Neural cell (in vitro differentiated cells): ENCODE measurements at regions not wholly inside any gene's neighbourhood (a gene's known extent, or its start where the extent isn't known, plus 50 kb on each side); places are given as distances from the start of the nearest gene placed in this dataset.
"Not testable (repeated sequence)": the region's sequence is repeated elsewhere in the genome, so short reads cannot be mapped to it uniquely, and the experiment has no call there.

Source experiments
- H2AFZ ChIP-seq: fragments of 200-600, 300-800 bp; sonication (generic), shearing (Covaris generic); 2 replicates; pipeline ENCODE4 v1.6.0; 2014; ENCODE audit warnings: low read depth, mild to moderate bottlenecking, antibody characterized with exemption, low read length, moderate library complexity
- H3F3A ChIP-seq: fragments of 200-600 bp; shearing (Covaris generic); 2 replicates; pipeline ENCODE4 v1.6.1; 2016; ENCODE audit warnings: mild to moderate bottlenecking, moderate library complexity, mixed read lengths, antibody characterized with exemption, low read length; ENCODE audit not compliant: insufficient read depth, poor library complexity, severe bottlenecking
- H3K27ac ChIP-seq: fragments of 200-600, 300-800 bp; sonication (generic), shearing (Covaris generic); 2 replicates; pipeline ENCODE4 v1.5.1; 2014; ENCODE audit warnings: mild to moderate bottlenecking, low read length, moderate library complexity
- H3K27me3 ChIP-seq: fragments of 300-800, 200-600 bp; sonication (generic), shearing (Covaris generic); 2 replicates; pipeline ENCODE4 v1.6.0; 2014; ENCODE audit warnings: mild to moderate bottlenecking, low read depth, low read length, moderate library complexity; ENCODE audit not compliant: insufficient read depth
- H3K36me3 ChIP-seq: fragments of 300-800, 200-600 bp; sonication (generic), shearing (Covaris generic); 2 replicates; pipeline ENCODE4 v1.5.1; 2014; ENCODE audit warnings: mild to moderate bottlenecking, antibody characterized with exemption, low read length, moderate library complexity; ENCODE audit not compliant: insufficient read depth
- H3K4me2 ChIP-seq: fragments of 300-800, 200-600 bp; sonication (generic), shearing (Covaris generic); 2 replicates; pipeline ENCODE4 v1.6.0; 2014; ENCODE audit warnings: mild to moderate bottlenecking, low read length
- H3K4me3 ChIP-seq: fragments of 300-800, 200-600 bp; sonication (generic), shearing (Covaris generic); 2 replicates; pipeline ENCODE4 v1.5.1; 2014; ENCODE audit warnings: mild to moderate bottlenecking, low read length, moderate library complexity
- H3K79me2 ChIP-seq: fragments of 200-600 bp; shearing (Covaris generic); replicated peaks from 2 replicates; pipeline ENCODE4 v1.6.0; 2014; ENCODE audit warnings: mild to moderate bottlenecking, low read length, moderate library complexity; ENCODE audit not compliant: insufficient read depth
- H3K9ac ChIP-seq: fragments of 300-800, 200-600 bp; sonication (generic), shearing (Covaris generic); 2 replicates; pipeline ENCODE4 v1.6.1; 2016; ENCODE audit warnings: mild to moderate bottlenecking, low read length, mixed read lengths
- H3K9me2 ChIP-seq: fragments of 200-600 bp; shearing (Covaris generic); 2 replicates; pipeline ENCODE4 v1.6.1; 2016; ENCODE audit warnings: mild to moderate bottlenecking, low read length, mixed read lengths; ENCODE audit not compliant: insufficient read depth
- H3K9me3 ChIP-seq: fragments of 200-600, 300-800 bp; sonication (generic), shearing (Covaris generic); 2 replicates; pipeline ENCODE4 v1.6.1; 2016; ENCODE audit warnings: mild to moderate bottlenecking, mixed run types, low read length, moderate library complexity, mixed read lengths
- H4K20me1 ChIP-seq: fragments of 200-600 bp; shearing (Covaris generic); 2 replicates; pipeline ENCODE4 v1.6.1; 2016; ENCODE audit warnings: mild to moderate bottlenecking, mixed run types; ENCODE audit not compliant: insufficient read depth
- EZH2 ChIP-seq: fragments of 200-600, 300-800 bp; shearing (Covaris generic), sonication (generic); IDR thresholded peaks from 2 replicates; pipeline ENCODE4 v1.6.1; 2014; ENCODE audit warnings: antibody characterized with exemption, low read length, borderline replicate concordance, mild to moderate bottlenecking; ENCODE audit not compliant: insufficient read depth, poor library complexity, severe bottlenecking
- MXI1 ChIP-seq: fragments of 450-650 bp; conservative IDR thresholded peaks from 2 replicates; pipeline ENCODE4 v1.6.1; 2014; ENCODE audit warnings: antibody characterized with exemption, mild to moderate bottlenecking; ENCODE audit not compliant: poor library complexity, severe bottlenecking
- RAD21 ChIP-seq: fragments of 450-650 bp; conservative IDR thresholded peaks from 2 replicates; pipeline ENCODE4 v1.6.1; 2014; ENCODE audit warnings: antibody characterized with exemption, mild to moderate bottlenecking, moderate library complexity
- SMC3 ChIP-seq: fragments of 450-650 bp; conservative IDR thresholded peaks from 2 replicates; pipeline ENCODE4 v1.6.1; 2014; ENCODE audit warnings: antibody characterized with exemption, mild to moderate bottlenecking, moderate library complexity; ENCODE audit not compliant: poor library complexity
- TAF1 ChIP-seq: IDR thresholded peaks from 2 replicates; pipeline ENCODE4 v1.6.1; 2012; ENCODE audit warnings: low read depth
- TF ChIP-seq, protein P1 (sequence below): fragments of 450-650 bp; IDR thresholded peaks from 2 replicates; pipeline ENCODE4 v1.5.1; 2014; ENCODE audit warnings: antibody characterized with exemption, mild to moderate bottlenecking, moderate library complexity; ENCODE audit not compliant: poor library complexity, severe bottlenecking

DNA sequence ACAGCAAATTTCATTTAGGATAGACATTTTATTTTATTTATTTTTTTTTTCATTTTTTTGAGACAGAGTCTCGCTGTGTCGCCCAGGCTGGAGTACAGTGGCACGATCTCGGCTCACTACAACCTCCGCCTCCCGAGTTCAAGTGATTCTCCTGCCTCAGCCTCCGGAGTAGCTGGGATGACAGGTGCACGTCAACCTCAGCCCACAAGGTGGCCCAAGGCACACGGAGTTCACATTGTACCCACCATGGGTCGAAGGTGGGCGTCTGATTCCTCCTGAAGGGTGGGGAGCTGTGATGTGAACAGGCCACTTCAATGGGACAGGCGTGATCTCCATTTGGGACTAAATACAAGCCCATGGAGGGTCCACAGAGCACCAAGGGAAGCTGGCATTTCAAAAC, 65.0 kb upstream of the PPP2R3B start:
- not testable (repeated sequence) for H3K4me3 ChIP-seq, H3K79me2 ChIP-seq, H3K4me2 ChIP-seq, H3K27me3 ChIP-seq, H3K9ac ChIP-seq, H3K27ac ChIP-seq, H3K9me3 ChIP-seq, H3F3A ChIP-seq, H2AFZ ChIP-seq, H3K9me2 ChIP-seq, H3K36me3 ChIP-seq, H4K20me1 ChIP-seq
- TF ChIP-seq, protein P1, sequence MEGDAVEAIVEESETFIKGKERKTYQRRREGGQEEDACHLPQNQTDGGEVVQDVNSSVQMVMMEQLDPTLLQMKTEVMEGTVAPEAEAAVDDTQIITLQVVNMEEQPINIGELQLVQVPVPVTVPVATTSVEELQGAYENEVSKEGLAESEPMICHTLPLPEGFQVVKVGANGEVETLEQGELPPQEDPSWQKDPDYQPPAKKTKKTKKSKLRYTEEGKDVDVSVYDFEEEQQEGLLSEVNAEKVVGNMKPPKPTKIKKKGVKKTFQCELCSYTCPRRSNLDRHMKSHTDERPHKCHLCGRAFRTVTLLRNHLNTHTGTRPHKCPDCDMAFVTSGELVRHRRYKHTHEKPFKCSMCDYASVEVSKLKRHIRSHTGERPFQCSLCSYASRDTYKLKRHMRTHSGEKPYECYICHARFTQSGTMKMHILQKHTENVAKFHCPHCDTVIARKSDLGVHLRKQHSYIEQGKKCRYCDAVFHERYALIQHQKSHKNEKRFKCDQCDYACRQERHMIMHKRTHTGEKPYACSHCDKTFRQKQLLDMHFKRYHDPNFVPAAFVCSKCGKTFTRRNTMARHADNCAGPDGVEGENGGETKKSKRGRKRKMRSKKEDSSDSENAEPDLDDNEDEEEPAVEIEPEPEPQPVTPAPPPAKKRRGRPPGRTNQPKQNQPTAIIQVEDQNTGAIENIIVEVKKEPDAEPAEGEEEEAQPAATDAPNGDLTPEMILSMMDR: peak; percentile 21

GRCh38 chrX:452598-452997, 65.9 kb upstream of the PPP2R3B start:
- TF ChIP-seq RAD21 (no peak), MXI1 (no peak), EZH2 (no peak), TAF1 (no peak), SMC3 (no peak)
- H4K20me1 ChIP-seq: no peaks in the 10 kb centered on the region
- H3K4me3 ChIP-seq: no peak overlapping the region
- no peak overlapping the region for H3K9ac ChIP-seq
- no peak overlapping the region for H3K4me2 ChIP-seq
- H3K79me2 ChIP-seq: no peaks in the 10 kb centered on the region
- H3K9me2 ChIP-seq: no peaks in the 10 kb centered on the region
- no peaks in the 10 kb centered on the region for H3K36me3 ChIP-seq
- no peaks in the 10 kb centered on the region for H3F3A ChIP-seq
- H3K9me3 ChIP-seq: no peaks in the 10 kb centered on the region
- no peak overlapping the region for H2AFZ ChIP-seq
- H3K27me3 ChIP-seq: peaks cover 3% of the 10 kb centered on the region
- H3K27ac ChIP-seq: no peak overlapping the region

- not testable (repeated sequence) for H3K9ac ChIP-seq, H4K20me1 ChIP-seq, H2AFZ ChIP-seq, H3K27ac ChIP-seq, H3K27me3 ChIP-seq, H3K9me2 ChIP-seq, H3F3A ChIP-seq, H3K36me3 ChIP-seq, H3K9me3 ChIP-seq, H3K79me2 ChIP-seq, H3K4me2 ChIP-seq, H3K4me3 ChIP-seq
Observed at GRCh38 chrX:454514-454913, 67.8 kb upstream of the PPP2R3B start.

DNA sequence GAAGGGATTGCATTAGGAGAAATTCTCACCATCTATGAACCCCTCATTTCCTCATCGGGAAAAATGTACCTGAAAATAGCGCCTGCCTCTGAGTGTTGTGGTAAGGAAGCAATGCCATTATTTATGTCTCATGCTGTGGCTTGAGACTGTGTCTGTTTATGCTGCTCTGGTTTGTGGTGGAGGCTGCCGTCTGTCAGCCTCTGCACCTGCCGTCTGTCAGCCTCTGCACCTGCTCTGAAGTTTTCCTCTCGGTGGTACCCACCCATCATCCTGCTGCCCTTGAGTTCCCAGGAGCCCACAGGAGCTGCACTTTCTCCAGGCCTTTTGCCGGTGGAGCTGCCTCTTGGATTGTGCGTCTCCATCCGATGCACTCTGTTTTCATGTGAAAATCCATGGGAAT, 68.5 kb upstream of the PPP2R3B start:
- H3K27ac ChIP-seq: no peak overlapping the region
- TF ChIP-seq, protein P1: no peak
- TF ChIP-seq SMC3 (no peak), TAF1 (no peak), EZH2 (no peak)
- H3K9ac ChIP-seq: no peak overlapping the region
- H3K36me3 ChIP-seq: no peaks in the 10 kb centered on the region
- H3K9me2 ChIP-seq: no peaks in the 10 kb centered on the region
- H3K9me3 ChIP-seq: no peaks in the 10 kb centered on the region
- no peaks in the 10 kb centered on the region for H4K20me1 ChIP-seq
- H3K4me3 ChIP-seq: no peak overlapping the region
- H3K79me2 ChIP-seq: no peaks in the 10 kb centered on the region
- no peak overlapping the region for H3K4me2 ChIP-seq
- no peaks in the 10 kb centered on the region for H3F3A ChIP-seq
- H2AFZ ChIP-seq: no peak overlapping the region
- H3K27me3 ChIP-seq: no peaks in the 10 kb centered on the region
